ENCODE measurements at regions not wholly inside any gene's neighbourhood (a gene's known extent, or its start where the extent isn't known, plus 50 kb on each side); places are given as distances from the start of the nearest gene placed in this dataset.

- 68 to 80% methylated on average over 8 to 19 of the region's 21 CpGs for WGBS, 2 donors
- Histone ChIP-seq H3K9me3 (no peaks in the 10 kb centered on the region), H3K4me1 (no peaks in the 10 kb centered on the region), H3K27ac (no peak overlapping the region), H3K36me3 (no peaks in the 10 kb centered on the region), H3K4me3 (no peak overlapping the region), H3K27me3 (peaks cover 0 to 3% (median 0%) of the 10 kb centered on the region in 4 donors)
- no peak for TF ChIP-seq POLR2A (IDR thresholded peaks at IDR 0.05)
- TF ChIP-seq, protein P1, sequence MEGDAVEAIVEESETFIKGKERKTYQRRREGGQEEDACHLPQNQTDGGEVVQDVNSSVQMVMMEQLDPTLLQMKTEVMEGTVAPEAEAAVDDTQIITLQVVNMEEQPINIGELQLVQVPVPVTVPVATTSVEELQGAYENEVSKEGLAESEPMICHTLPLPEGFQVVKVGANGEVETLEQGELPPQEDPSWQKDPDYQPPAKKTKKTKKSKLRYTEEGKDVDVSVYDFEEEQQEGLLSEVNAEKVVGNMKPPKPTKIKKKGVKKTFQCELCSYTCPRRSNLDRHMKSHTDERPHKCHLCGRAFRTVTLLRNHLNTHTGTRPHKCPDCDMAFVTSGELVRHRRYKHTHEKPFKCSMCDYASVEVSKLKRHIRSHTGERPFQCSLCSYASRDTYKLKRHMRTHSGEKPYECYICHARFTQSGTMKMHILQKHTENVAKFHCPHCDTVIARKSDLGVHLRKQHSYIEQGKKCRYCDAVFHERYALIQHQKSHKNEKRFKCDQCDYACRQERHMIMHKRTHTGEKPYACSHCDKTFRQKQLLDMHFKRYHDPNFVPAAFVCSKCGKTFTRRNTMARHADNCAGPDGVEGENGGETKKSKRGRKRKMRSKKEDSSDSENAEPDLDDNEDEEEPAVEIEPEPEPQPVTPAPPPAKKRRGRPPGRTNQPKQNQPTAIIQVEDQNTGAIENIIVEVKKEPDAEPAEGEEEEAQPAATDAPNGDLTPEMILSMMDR (IDR thresholded peaks at IDR 0.05), result no peak
- no peak for DNase-seq
- intact Hi-C loops (cut with DNase I), result no loop called here
Measured at GRCh38 chr6:169912266-169913095, 161.1 kb downstream of the ERMARD start.

GRCh38 chr6:169911264-169912263 is 160.1 kb downstream of the ERMARD start:
- Histone ChIP-seq H3K9me3 (no peaks in the 10 kb centered on the region), H3K36me3 (no peaks in the 10 kb centered on the region), H3K27ac (no peak overlapping the region), H3K27me3 (peaks cover 0 to 3% (median 0%) of the 10 kb centered on the region in 4 donors), H3K4me3 (no peak overlapping the region), H3K4me1 (peaks cover 0 to 6% (median 0%) of the 10 kb centered on the region in 3 donors)
- intact Hi-C loops (cut with DNase I), result no loop called here
- no peak for TF ChIP-seq POLR2A (IDR thresholded peaks at IDR 0.05)
- TF ChIP-seq, protein P1 (IDR thresholded peaks at IDR 0.05), result no peak
- 92 to 97% methylated on average over 24 to 26 of the region's 41 CpGs for WGBS, 2 donors
- no peak for DNase-seq

GRCh38 chr6:169909113-169909512 is 157.7 kb downstream of the ERMARD start:
- no peak overlapping the region for H3K4me3 ChIP-seq
- no peaks in the 10 kb centered on the region for H3K9me3 ChIP-seq
- intact Hi-C loops (cut with DNase I), result no loop called here
- 77 to 79% methylated on average over 7 of the region's 7 CpGs for WGBS, 2 donors
- DNase-seq, result no peak
- TF ChIP-seq, protein P1 (IDR thresholded peaks at IDR 0.05), result no peak
- no peak for TF ChIP-seq POLR2A (IDR thresholded peaks at IDR 0.05)
- peaks cover 0 to 3% (median 0%) of the 10 kb centered on the region in 4 donors for H3K27me3 ChIP-seq
- peaks cover 0 to 27% (median 19%) of the 10 kb centered on the region in 3 donors for H3K4me1 ChIP-seq
- H3K27ac ChIP-seq, result no peak overlapping the region
- no peaks in the 10 kb centered on the region for H3K36me3 ChIP-seq

GRCh38 chr6:169908403-169908933 is 157.0 kb downstream of the ERMARD start:
- no peak overlapping the region for H3K27ac ChIP-seq
- no peak for TF ChIP-seq POLR2A (IDR thresholded peaks at IDR 0.05)
- TF ChIP-seq, protein P1 (IDR thresholded peaks at IDR 0.05), result no peak
- intact Hi-C loops (cut with DNase I), result no loop called here
- no peaks in the 10 kb centered on the region for H3K27me3 ChIP-seq
- no peaks in the 10 kb centered on the region for H3K9me3 ChIP-seq
- H3K4me3 ChIP-seq, result no peak overlapping the region
- DNase-seq, result no peak
- no peaks in the 10 kb centered on the region for H3K36me3 ChIP-seq
- H3K4me1 ChIP-seq, result peaks cover 0 to 27% (median 19%) of the 10 kb centered on the region in 3 donors
- 81 to 83% methylated on average over 7 to 8 of the region's 8 CpGs for WGBS, 2 donors
